ENCODE measurements at regions not wholly inside any gene's neighbourhood (a gene's known extent, or its start where the extent isn't known, plus 50 kb on each side); places are given as distances from the start of the nearest gene placed in this dataset.

DNA sequence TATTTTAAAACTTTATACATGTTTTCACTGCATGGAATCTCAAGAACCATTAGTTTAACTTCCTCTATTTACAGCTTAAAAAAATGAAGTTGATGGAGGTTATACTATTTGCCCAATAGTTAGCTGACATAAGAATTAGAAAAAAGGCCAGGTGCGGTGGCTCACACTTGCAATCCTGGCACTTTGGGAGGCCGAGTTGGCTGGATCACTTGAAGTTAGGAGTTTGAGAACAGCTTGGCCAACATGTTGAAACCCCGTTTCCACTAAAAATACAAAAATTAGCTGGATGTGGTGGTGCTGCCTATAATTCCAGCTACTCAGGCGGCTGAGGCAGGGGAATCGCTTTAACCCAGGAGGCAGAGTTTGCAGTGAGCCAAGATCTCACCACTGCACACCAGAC, 125.1 kb upstream of the CDH19 start:
- DNase-seq = no peak

DNA sequence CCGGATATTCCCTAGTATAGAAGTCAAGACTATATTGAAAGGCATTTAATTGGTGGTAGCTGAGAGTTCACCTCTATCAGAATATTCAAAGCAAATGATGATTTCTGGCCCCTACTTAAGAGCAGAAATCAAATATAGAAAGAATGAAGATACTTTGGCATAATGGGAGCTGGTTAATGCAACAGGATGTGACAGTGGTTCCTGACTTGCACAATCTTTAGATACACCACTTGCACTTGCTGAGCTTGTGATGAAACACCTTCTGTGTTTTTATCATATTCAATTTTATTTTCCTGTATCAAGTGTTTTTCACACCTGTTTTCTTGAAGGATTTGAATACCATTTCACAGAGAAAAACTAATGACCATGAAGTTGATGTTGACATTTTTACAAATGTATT, 124.1 kb upstream of the CDH19 start:
- no peak for DNase-seq

DNA sequence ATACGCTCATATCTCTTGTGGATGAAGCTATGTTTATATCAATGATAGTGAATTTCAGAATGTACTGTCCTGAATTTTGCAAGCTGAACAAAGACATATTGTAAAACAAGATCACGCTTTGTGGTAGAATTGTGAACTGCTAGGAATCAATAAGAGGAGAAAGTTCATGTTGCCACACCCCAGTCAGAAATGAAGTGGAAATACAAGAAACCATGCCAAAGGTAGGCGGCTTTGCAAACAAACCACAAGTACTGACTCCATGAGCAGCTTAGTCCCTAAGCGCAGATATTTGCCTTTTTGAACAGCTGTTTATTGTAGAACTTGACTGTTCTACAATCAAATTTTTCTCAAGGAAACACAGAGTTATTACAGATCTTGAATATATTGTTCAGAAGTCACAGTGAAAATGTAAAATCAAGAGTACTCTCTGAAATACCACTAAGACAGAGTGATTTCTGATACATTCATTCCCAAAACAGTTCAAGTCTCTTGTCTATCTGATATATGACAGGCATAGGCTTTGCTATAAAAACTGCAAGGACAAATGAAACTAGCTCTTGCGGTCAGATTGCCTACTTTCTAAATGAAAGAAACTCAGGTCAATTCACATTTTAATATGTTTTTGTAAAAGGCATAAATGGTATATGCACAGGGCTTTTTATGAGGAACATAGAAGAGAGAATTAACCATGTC, 120.9 kb upstream of the CDH19 start:
- no peak for DNase-seq

DNA sequence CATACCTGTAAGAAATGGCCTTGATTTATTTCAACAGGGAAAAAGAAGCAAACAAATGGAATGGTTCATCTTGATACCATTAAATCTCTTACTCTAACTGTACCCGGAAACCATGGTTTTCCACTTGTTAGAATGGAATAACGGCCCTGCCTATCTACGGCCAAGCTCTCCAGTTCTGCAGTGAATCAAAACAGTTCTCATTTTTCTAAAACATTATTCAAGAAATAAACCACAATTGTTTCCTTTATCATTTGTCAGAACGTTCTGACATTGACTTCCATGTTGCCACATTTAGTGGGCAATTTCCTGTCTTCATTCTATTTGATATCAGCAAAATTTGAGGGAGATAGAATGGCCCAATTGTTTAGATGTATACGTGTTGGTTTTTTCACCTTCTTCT, 118.8 kb upstream of the CDH19 start:
- DNase-seq = no peak

DNA sequence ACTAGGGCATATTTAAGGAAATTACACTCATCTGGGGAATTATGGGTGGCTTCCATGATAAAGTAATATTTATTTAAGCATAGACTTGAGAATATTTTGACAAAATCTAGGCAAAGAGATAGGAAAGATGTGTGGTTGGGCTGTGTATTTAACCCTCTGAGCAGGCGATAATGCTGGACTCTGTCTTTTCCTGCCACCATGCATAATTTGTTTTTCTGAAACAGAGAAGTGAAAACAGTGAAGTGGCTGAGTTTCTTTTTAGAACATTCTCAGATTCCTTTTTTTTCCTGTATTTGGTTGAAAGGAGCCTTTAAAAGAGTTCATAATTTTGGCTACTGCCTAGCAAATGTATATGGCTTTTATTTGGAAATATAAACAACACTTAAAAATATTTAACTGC, 104.8 kb upstream of the CDH19 start:
- no peak for DNase-seq

DNA sequence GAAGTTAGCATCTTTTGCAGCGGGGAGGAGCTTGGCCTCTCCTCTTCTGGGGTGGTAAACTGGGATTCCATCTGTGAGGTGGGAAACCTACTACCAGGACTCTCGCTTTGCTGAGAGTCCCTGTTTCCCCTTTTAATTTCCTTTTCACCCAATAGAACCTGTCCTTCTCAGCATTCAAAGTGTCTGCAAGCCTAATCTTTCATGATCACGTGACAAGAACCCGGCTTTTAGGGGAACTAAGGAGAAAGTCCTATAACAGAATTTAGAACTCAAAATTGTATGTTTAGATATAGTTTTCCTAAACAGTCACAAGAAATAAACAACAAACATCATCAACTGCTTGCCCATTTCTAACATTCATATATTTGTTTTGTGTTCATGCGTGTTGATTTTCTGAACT, 103.6 kb upstream of the CDH19 start:
- no peak for DNase-seq

DNA sequence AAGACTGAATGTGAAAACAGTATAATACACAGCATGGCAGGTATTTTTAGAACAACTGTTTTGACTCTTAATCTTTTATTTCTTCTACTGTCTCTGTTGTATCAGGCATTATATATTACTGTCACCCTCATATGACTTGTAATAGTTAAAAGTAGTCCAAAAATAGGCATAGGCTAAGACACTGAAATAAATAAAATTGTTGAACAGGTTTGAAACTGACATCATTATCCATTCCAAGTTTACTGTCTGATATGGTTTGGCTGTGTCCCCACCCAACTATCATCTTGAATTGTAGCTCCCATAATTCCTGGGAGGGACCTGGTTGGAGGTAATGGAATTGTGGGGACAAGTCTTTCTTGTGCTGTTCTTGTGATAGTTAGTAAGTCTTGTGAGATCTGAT, 91.4 kb upstream of the CDH19 start:
- DNase-seq = no peak

DNA sequence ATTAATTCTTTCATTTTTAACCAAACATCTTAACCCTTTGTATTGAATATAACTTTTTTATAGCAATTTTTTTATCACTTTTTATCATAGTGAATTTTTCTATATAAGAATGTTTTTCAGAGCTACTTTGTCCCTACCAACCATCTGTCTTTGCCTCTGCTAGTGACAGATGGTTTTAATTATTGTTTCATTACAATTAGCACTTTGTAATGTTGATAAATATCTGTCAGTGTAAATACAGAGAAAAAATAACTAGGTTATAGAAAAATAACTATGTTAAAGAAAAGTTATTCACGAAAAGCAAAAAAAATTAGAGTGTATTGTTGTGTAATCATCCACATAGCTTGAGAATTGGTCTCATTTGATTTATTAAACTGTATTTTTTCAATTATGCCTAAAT, 91.0 kb upstream of the CDH19 start:
- DNase-seq = no peak

DNA sequence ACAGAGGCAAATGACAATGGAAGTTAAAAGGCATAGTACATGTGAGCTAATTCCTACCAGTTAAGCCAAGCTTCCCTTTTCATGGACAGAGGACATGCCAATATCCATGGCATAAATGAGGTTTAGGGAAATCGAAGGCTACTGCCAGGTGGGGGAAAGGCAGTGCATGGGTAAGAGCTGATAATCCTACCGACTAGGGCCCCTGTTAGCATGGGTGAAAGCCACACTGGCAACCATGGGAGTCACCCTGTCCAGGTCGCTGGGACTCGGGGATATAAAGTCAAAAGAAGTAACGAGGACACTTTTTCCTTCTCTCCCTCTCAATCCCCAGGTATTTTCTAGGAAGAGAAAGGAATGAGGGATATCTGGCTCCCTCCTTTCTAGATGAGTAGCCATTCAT, 83.7 kb upstream of the CDH19 start:
- no peak for DNase-seq

DNA sequence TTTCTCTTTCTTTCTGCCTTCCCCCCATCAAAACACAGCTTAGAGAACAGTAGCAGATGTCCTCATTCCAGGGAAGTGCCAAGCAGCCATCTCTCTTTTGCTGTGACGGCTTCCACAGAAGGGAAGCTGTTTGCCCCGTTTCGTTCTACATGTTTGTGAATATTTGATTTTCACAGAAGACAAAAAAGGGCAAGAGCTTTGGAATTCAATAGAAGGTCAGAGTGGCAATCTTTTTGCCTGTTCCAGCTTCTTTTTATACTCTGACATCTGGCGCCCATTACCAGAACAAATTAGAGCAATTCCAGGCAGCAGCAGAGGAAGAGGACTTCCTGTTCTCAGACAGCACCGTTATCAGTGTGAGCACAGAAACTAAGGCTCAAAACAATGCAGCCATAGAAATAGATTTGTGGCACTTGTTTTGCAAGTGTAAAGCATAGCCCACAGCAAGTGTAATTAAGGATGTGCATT, 79.0 kb upstream of the CDH19 start:
- no peak for DNase-seq

DNA sequence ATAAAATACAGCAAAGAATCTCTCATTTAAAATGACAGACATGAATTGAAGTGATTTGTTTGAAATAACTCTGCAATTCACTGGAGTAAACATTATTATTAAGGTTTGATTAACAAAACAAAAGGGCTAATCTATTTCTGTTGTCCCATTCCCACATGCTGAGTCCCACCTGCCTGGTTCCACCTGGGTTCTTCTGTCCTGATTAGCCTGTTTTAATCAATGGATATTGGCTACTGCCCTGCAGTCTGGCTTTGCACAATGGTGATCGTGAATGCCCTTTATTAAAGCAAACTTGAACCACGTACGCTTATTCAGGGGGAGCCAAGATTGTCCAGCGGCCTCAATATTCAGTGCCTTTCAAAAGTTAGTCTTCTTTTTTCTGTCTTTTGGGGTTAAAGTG, 72.8 kb upstream of the CDH19 start:
- no peak for DNase-seq

DNA sequence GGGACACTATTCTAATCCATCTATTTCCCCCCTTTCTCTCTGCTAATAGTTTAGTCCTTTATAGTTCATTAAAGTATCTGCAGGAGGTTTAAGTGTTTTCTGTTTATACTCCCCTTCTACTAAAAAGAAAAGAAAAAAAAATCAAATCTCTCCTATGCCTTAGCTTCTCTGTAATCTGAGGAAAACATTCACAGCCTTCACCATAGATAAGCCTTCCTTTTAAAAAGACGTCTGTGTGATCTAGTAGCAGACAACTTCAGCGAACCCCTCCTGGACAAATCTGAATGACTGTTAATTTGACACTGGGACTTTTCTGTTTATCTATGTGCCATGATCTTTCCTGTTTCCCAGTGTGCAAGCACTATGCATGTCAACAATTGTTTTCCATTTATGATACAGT, 70.4 kb upstream of the CDH19 start:
- DNase-seq = no peak

DNA sequence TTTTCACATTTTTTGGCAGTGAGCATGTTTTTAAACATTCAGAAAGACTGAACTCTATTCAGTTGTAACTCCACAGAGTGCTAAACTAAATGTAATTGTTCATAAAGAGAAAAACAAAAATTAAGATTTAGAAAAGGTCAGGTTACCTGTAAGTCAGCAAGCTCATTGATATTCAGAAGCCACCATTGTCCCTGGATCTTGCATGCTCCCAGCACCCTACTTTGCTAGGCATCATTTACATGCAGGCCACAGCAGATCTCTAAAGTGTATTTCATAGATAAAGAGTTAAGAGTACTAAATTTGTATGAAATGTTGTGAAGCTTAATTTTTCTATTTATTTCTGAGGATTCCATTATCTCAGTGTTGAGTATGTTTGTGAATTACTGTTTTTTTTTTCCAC, 64.8 kb upstream of the CDH19 start:
- no peak for DNase-seq

DNA sequence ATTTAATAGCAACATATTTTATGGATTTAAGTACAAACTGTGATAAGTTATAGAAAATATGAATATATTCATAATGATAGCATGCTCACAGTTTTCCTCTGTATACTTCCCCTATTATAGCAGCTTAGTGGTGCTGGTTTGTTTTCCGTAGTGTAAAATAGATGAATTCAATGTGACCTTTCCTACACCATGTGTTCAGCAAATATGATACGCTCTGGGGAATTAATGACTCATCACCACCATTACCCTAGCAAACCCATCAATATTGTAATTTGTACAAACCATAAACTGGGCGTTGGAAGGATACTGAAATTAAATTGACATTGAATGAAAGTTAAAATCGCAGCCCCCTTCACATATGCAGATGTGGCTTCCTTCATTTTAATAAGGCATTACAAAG, 58.7 kb upstream of the CDH19 start:
- no peak for DNase-seq

DNA sequence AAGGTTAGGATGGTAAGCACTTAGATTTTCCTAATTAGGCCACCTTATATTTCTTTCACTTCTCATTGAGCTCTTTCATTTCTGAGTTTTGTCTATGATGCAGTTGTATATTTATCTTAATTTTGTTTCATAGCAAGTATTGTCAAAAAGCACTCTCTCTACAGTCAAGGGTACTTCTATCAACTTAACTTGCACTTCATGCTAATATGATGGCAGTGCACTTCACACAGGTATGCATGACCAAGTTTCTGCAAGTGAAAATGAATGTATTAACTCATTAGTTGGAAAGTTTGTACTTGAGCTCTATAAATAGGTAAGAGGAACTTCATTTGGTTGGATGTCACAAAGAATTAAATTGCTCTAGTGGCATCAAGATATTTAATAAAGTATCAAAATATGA, 51.5 kb upstream of the CDH19 start:
- DNase-seq = no peak

Measured in stimulated activated CD8-positive, alpha-beta memory T cell treated with anti-CD3 and anti-CD28 coated beads, Interleukin-4, amount 100 ng/mL, for 48 hours (primary cell).